ENCODE measurements at regions not wholly inside any gene's neighbourhood (a gene's known extent, or its start where the extent isn't known, plus 50 kb on each side); places are given as distances from the start of the nearest gene placed in this dataset.
A peak's percentile ranks its signal among the peaks of the same experiment; 100 is the strongest.

- Histone ChIP-seq H2BK12ac (ENCODE audit: insufficient read length, low read depth, low read length) (no peak overlapping the region), H2BK15ac (ENCODE audit: low read depth, low read length) (no peak overlapping the region), H4K20me1 (ENCODE audit: control insufficient read depth, insufficient read depth, insufficient read length) (no peaks in the 10 kb centered on the region), H3T11ph (ENCODE audit: low read length) (no peak overlapping the region), H3K23ac (ENCODE audit: insufficient read length, low read depth, low read length) (no peak overlapping the region), H4K5ac (ENCODE audit: insufficient read length, low read depth, low read length) (no peak overlapping the region), H3K56ac (ENCODE audit: insufficient read length, low read depth, low read length) (no peak overlapping the region), H3K4ac (ENCODE audit: low read depth, low read length) (no peak overlapping the region), H3K4me1 (ENCODE audit: insufficient read depth, low read length) (peaks cover 5% of the 10 kb centered on the region; the same call in 1 of the 2 replicates), H2AK5ac (ENCODE audit: insufficient read length, low read length) (no peak overlapping the region), H3K79me2 (ENCODE audit: insufficient read depth, low read length) (no peaks in the 10 kb centered on the region), H2AFZ (ENCODE audit: low read length) (no peak overlapping the region), H3K4me2 (ENCODE audit: insufficient read depth, insufficient read length, low read length) (peak overlapping the region; percentile 82), H2BK5ac (ENCODE audit: insufficient read length, low read length) (no peak overlapping the region), H2BK20ac (ENCODE audit: low read depth, low read length, poor library complexity, severe bottlenecking) (no peak overlapping the region), H2BK120ac (ENCODE audit: low read depth, low read length, poor library complexity, severe bottlenecking) (no peak overlapping the region), H3K27me3 (ENCODE audit: insufficient read depth, low read length) (no peaks in the 10 kb centered on the region; the same call in 1 of the 2 replicates), H3K27ac (ENCODE audit: insufficient read length, low read depth, low read length) (no peak overlapping the region), H3K9ac (ENCODE audit: extremely low read depth, insufficient read length, low read length) (peak overlapping the region; percentile 16), H3K79me1 (ENCODE audit: insufficient read depth, low read depth, low read length, poor library complexity, severe bottlenecking) (no peaks in the 10 kb centered on the region), H3K9me3 (ENCODE audit: control insufficient read depth, low read depth, low read length) (no peaks in the 10 kb centered on the region), H3K23me2 (ENCODE audit: insufficient read length, low read depth, low read length, poor library complexity, severe bottlenecking) (peaks cover 11% of the 10 kb centered on the region), H4K8ac (replicated peaks; ENCODE audit: insufficient read length, low read depth, low read length) (no peak overlapping the region), H4K91ac (ENCODE audit: insufficient read length, low read depth, low read length) (no peak overlapping the region), H3K18ac (ENCODE audit: insufficient read length, low read depth, low read length) (peak overlapping the region; percentile 16), H3K14ac (ENCODE audit: insufficient read depth, low read length) (0 out of 2 replicates have a peak overlapping the region, but pooled peaks have one; percentile 42)
- peak; percentile 69 for DNase-seq
- H3K4me1 Mint-ChIP-seq, result peaks cover 7 to 11% of the 10 kb centered on the region in 2 experiments
- no peaks in the 10 kb centered on the region for H3K36me3 Mint-ChIP-seq (ENCODE audit: insufficient read depth in 1 of 3, low read depth in 3 of 3)
- peak overlapping the region in 2 of 3 experiments; percentile 9 to 76; a peak in 3 of 7 replicates for H3K27ac Mint-ChIP-seq
- peak overlapping the region; percentile 49 to 69 for H3K4me3 Mint-ChIP-seq
- TF ChIP-seq CTCF (conservative IDR thresholded peaks at IDR 0.05), result no peak
- no CpG with 5 or more reads among the region's 44 CpGs for WGBS (ENCODE audit: extremely low coverage, insufficient read length, low lambda C conversion rate)
- H3K9me3 Mint-ChIP-seq, result no peaks in the 10 kb centered on the region
- peaks cover 64% of the 10 kb centered on the region for H3K27me3 Mint-ChIP-seq (ENCODE audit: low read depth)
Observed at GRCh38 chr6:125363039-125363823, 61.5 kb upstream of the HDDC2 start.
